AG09319 (cell line): ENCODE measurements at regions not wholly inside any gene's neighbourhood (a gene's known extent, or its start where the extent isn't known, plus 50 kb on each side); places are given as distances from the start of the nearest gene placed in this dataset.
A peak's percentile ranks its signal among the peaks of the same experiment; 100 is the strongest.
"Not testable (repeated sequence)": the region's sequence is repeated elsewhere in the genome, so short reads cannot be mapped to it uniquely, and the experiment has no call there.

ENCODE experiments used
- DNase-seq: peaks from one replicate; pipeline ENCODE4 v3.0.0-alpha.2; 2010; ENCODE audit warnings: low read depth; ENCODE audit errors: extremely low read depth
- CTCF ChIP-seq: IDR thresholded peaks from 2 replicates; pipeline ENCODE4 v1.5.1; 2011; ENCODE audit warnings: low read depth, mild to moderate bottlenecking, inconsistent platforms, low read length, moderate library complexity

- DNase-seq = no peak
- no peak for TF ChIP-seq CTCF
These were observed 384.9 kb downstream of the CENPW start for GRCh38 chr6:126724821-126725220.

GRCh38 chr6:126726454-126726853, 386.5 kb downstream of the CENPW start:
- DNase-seq = not testable (repeated sequence)

DNA sequence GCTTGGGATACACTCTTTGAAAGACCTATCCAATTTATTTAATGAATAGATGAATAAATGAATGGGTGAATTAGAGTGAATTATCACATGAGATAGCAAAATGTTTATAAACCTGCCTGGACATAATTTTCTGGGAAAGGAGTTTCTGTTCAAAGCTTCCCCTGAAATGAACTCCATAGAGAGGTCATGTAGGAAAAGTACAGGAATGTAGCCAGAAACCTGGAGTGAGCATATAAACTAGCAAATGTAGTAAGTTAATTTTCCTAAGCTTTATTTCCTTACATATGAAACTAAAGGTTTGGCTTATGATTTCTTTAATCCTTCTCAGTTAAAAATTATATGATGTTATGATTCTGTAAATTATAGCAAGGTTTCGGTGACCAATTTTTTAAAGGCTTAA, 380.3 kb upstream of the RSPO3 start:
- DNase-seq = no peak
- TF ChIP-seq CTCF = no peak

DNA sequence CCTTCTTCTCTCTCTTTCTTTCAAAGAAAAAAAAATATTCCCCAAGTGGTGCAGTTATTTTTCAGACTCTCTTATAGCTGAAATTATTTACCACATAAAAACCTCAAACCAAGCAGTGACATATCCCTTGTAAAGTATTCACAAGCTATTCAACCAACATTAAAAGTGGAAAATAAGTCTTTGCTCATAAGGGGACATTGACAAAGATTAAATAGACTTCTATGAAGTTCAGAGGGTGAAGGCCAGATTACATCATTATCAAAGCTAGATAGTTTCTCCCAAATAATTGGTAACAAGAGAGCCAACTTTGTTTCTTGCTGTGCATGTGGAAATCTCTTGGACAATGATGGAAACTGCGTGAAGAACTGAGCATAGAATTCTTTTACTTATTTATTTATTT, 379.8 kb upstream of the RSPO3 start:
- DNase-seq = no peak
- no peak for TF ChIP-seq CTCF

- TF ChIP-seq CTCF = no peak
- no peak for DNase-seq
These were observed 375.4 kb upstream of the RSPO3 start for GRCh38 chr6:126743076-126743475.

GRCh38 chr6:126747728-126748540, 370.5 kb upstream of the RSPO3 start:
- DNase-seq = peak; percentile 59
- TF ChIP-seq CTCF = no peak

DNA sequence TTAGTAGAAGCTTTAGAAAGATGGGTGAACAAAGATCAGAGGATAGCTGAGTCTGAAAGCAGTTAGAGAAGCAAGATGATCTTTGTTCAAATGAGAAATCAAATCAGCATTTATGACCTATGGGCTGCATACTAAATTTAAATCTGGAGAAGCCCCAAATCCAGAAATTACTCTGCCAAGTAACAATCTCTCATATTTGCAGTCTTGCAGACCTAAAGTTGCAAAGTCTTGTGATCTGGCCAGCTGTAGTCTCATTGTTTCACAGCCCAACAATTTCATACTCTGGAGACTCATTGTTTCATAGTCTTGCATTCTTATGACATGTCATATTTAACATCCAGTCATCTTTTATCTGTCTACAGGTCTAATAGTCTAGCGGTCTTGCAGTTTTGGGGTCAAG, 364.9 kb upstream of the RSPO3 start:
- TF ChIP-seq CTCF = no peak
- no peak for DNase-seq

- DNase-seq = no peak
These were observed 356.6 kb upstream of the RSPO3 start for GRCh38 chr6:126761854-126762253.

More at GRCh38 chr6:126761854-126762253, 356.6 kb upstream of the RSPO3 start:
- TF ChIP-seq CTCF = no peak
